Right hindlimb (tissue), 1 donor: ENCODE measurements at regions not wholly inside any gene's neighbourhood (a gene's known extent, or its start where the extent isn't known, plus 50 kb on each side); places are given as distances from the start of the nearest gene placed in this dataset.

ENCODE experiments used
- DNase-seq: peaks from one replicate; pipeline ENCODE4 v3.0.0-alpha.2; 2018

- DNase-seq = no peak
Observed at GRCh38 chr7:46654546-46655443, 733.7 kb upstream of the IGFBP3 start.

GRCh38 chr7:46653848-46654247 is 732.8 kb upstream of the IGFBP3 start:
- no peak for DNase-seq

GRCh38 chr7:46652317-46652716 is 731.2 kb upstream of the IGFBP3 start:
- no peak for DNase-seq

- no peak for DNase-seq
Observed at GRCh38 chr7:46651561-46652088, 730.6 kb upstream of the IGFBP3 start.

- DNase-seq = no peak
Observed at GRCh38 chr7:46651070-46651469, 730.0 kb upstream of the IGFBP3 start.

GRCh38 chr7:46649876-46650275 is 728.8 kb upstream of the IGFBP3 start:
- DNase-seq = no peak

GRCh38 chr7:46637793-46638735 is 717.0 kb upstream of the IGFBP3 start:
- DNase-seq = no peak

- no peak for DNase-seq
Observed at GRCh38 chr7:46636022-46636421, 715.0 kb upstream of the IGFBP3 start.

GRCh38 chr7:46633630-46634240 is 712.7 kb upstream of the IGFBP3 start:
- no peak for DNase-seq

- DNase-seq = no peak
Observed at GRCh38 chr7:46633200-46633599, 712.1 kb upstream of the IGFBP3 start.

- peak; percentile 42 for DNase-seq
Observed at GRCh38 chr7:46630031-46630430, 709.0 kb upstream of the IGFBP3 start.

- no peak for DNase-seq
Observed at GRCh38 chr7:46628389-46628788, 707.3 kb upstream of the IGFBP3 start.

- no peak for DNase-seq
Observed at GRCh38 chr7:46626691-46627310, 705.7 kb upstream of the IGFBP3 start.

- no peak for DNase-seq
Observed at GRCh38 chr7:46626261-46626660, 705.2 kb upstream of the IGFBP3 start.

- DNase-seq = no peak
Observed at GRCh38 chr7:46625032-46625431, 704.0 kb upstream of the IGFBP3 start.

GRCh38 chr7:46622251-46622650 is 701.2 kb upstream of the IGFBP3 start:
- DNase-seq = no peak

GRCh38 chr7:46619723-46620310 is 698.7 kb upstream of the IGFBP3 start:
- no peak for DNase-seq

GRCh38 chr7:46616636-46617035 is 695.6 kb upstream of the IGFBP3 start:
- no peak for DNase-seq

GRCh38 chr7:46613551-46613950 is 692.5 kb upstream of the IGFBP3 start:
- no peak for DNase-seq

- DNase-seq = no peak
Observed at GRCh38 chr7:46613116-46613515, 692.0 kb upstream of the IGFBP3 start.

- DNase-seq = no peak
Observed at GRCh38 chr7:46611508-46611907, 690.4 kb upstream of the IGFBP3 start.

GRCh38 chr7:46610746-46611145 is 689.7 kb upstream of the IGFBP3 start:
- DNase-seq = no peak
